Left lung (tissue), 4 donors: ENCODE measurements at regions not wholly inside any gene's neighbourhood (a gene's known extent, or its start where the extent isn't known, plus 50 kb on each side); places are given as distances from the start of the nearest gene placed in this dataset.

Experiments
- ATAC-seq: fragments of 200-7000 bp; cut with Tn5 transposase; one replicate; pipeline ENCODE4 v1.9.1; 2020; ENCODE audit warnings: moderate library complexity
- DNase-seq, 4 donors: peaks; one replicate each; pipeline ENCODE4 v3.0.0-alpha.2; 2013 to 2020
- H3K27ac ChIP-seq, 2 donors: fragments of 200-600 bp; sonication (generic) in 1 of 2; one replicate each; pipeline versions ENCODE4 v1.5.0 to v1.8.0; 2020 to 2021
- H3K27me3 ChIP-seq, 2 donors: fragments of 200-600 bp; sonication (generic) in 1 of 2; one replicate each; pipeline versions ENCODE4 v1.5.0 to v1.8.0; 2020 to 2021
- H3K36me3 ChIP-seq, 2 donors: fragments of 200-600 bp; sonication (generic) in 1 of 2; one replicate each; pipeline versions ENCODE4 v1.5.0 to v1.8.0; 2020 to 2021
- H3K4me1 ChIP-seq, 2 donors: fragments of 200-600 bp; one replicate each; pipeline ENCODE4 v1.8.0; 2021
- H3K4me3 ChIP-seq, 2 donors: fragments of 200-600 bp; sonication (generic) in 1 of 2; one replicate each; pipeline versions ENCODE4 v1.5.0 to v1.8.0; 2020 to 2021; ENCODE audit warnings: mild to moderate bottlenecking in 1 of 2
- H3K9me3 ChIP-seq, 2 donors: fragments of 200-600 bp; sonication (generic) in 1 of 2; one replicate each; pipeline versions ENCODE4 v1.5.0 to v1.8.0; 2020 to 2021
- intact Hi-C, 2 donors: fragments of 100-400 bp; cut with DNase I; formaldehyde crosslinking; loops; one replicate each; pipeline versions ENCODE4 v1.11.2 to v1.14.2; 2022
- TF ChIP-seq, protein P1 (sequence below), 2 donors: fragments of 200-600 bp; sonication (generic) in 1 of 2; IDR thresholded peaks; one replicate each; pipeline versions ENCODE4 v1.5.0 to v1.8.0; 2021; ENCODE audit warnings: antibody characterized with exemption in 2 of 2
- donor health status: DM: no; HTN: yes; CAD: no.
- donor health status: DM: no; HTN: no; CAD: no.

DNA sequence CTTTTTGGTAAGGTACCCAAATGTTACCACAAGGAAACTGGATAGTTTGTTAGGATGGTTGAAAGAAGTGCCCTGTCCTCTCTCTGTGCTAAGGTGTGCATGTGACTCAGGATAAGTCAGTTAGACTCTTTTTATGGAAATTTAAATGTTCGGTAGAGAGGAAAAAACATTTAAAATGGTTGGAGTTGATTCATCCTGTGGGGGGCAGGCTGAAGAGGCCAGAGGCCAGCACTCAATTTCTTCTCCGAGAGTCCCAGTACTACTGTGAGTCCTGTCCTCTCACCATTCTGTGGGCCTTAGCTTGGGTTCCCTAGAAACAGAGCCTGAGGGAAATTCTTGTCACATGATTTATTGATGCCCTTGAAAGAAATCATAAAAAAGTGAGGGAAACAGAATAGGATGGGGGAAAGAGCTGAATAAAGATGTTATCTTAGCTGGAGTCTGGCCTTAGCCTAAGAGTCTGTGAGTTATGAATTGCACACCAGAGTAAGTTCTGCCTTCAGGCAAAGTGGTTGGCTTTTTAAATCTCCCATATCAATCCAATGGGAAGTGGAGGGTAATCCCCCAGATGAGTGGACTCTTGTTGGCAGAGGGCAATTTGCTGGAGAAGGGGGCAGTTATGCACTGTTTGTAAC, 106.5 kb upstream of the GALNT15 start:
- ATAC-seq (no peak), DNase-seq (no peak)
- no peak overlapping the region for H3K27ac ChIP-seq
- peaks cover 6 to 9% of the 10 kb centered on the region in 2 donors for H3K4me1 ChIP-seq
- TF ChIP-seq, protein P1, sequence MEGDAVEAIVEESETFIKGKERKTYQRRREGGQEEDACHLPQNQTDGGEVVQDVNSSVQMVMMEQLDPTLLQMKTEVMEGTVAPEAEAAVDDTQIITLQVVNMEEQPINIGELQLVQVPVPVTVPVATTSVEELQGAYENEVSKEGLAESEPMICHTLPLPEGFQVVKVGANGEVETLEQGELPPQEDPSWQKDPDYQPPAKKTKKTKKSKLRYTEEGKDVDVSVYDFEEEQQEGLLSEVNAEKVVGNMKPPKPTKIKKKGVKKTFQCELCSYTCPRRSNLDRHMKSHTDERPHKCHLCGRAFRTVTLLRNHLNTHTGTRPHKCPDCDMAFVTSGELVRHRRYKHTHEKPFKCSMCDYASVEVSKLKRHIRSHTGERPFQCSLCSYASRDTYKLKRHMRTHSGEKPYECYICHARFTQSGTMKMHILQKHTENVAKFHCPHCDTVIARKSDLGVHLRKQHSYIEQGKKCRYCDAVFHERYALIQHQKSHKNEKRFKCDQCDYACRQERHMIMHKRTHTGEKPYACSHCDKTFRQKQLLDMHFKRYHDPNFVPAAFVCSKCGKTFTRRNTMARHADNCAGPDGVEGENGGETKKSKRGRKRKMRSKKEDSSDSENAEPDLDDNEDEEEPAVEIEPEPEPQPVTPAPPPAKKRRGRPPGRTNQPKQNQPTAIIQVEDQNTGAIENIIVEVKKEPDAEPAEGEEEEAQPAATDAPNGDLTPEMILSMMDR (IDR thresholded peaks at IDR 0.05): no peak
- intact Hi-C loops: no loop called here
- no peaks in the 10 kb centered on the region for H3K9me3 ChIP-seq
- no peaks in the 10 kb centered on the region for H3K27me3 ChIP-seq
- H3K36me3 ChIP-seq: no peaks in the 10 kb centered on the region
- no peak overlapping the region for H3K4me3 ChIP-seq

DNA sequence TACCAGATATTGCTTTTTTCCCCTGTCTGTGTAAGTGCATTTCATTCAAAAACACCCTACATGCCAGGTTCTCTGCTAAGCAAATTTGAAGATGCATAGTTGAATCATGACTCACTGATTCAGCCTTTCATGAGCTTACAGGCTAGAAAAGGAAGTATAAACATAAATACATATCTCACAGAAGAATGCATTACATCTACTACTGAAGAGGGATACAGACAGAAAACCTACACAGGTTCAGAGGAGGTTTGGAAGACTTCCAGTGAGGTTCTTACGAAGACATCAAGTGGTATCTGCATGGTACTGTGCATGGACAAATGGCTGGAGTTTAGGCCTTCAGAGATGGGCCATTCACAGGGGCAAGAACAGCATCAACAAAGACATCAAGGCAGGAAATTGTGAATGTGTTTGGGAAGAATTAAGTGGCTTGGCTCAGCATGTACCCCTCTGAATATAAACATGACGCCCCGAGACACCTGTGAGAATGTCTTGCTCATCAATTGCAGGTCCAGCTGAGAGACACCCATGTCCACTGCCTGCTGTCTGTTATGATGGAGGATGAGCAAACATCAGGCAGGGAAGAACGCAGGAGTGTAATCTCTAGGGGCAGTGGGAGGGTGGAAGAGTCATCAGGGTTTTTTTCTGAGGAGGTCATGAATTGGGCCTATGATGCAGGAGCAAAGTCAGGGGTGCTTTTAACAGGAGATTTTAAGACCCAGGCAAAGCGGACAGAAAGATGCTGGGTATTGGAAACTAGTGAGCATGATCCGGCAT, 105.1 kb upstream of the GALNT15 start:
- intact Hi-C loops: no loop called here

DNA sequence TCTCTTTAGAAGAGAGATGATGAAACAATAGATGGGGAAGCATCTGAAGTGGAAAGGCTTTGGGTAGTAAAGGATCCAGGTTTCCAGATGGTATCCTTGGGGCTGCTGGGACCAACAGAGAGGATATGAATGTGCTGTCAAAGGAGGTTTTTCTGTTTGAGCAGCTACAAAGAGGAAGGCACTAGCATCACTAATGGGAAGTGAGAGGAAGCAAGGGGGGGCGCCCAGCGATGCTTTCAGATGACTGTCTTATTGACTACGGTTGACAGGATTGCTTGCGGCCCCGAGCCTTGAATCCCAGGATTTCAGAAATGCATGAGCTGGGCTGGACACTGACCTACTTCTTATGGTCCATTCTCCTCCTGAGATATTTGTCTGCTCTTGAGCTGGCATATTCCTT, 103.8 kb upstream of the GALNT15 start:
- DNase-seq (peak in 1 of 4 donors; percentile 54), ATAC-seq (no peak)
- no peaks in the 10 kb centered on the region for H3K27me3 ChIP-seq
- peaks cover 0 to 6% of the 10 kb centered on the region in 2 donors for H3K4me1 ChIP-seq
- H3K27ac ChIP-seq: no peak overlapping the region
- no peak overlapping the region for H3K4me3 ChIP-seq
- TF ChIP-seq, protein P1 (IDR thresholded peaks at IDR 0.05): no peak
- H3K36me3 ChIP-seq: no peaks in the 10 kb centered on the region
- intact Hi-C loops: no loop called here
- no peaks in the 10 kb centered on the region for H3K9me3 ChIP-seq

More for the DNA sequence above, 105.1 kb upstream of the GALNT15 start:
- Histone ChIP-seq H3K9me3 (no peaks in the 10 kb centered on the region), H3K27me3 (no peaks in the 10 kb centered on the region), H3K27ac (no peak overlapping the region), H3K4me1 (peaks cover 6 to 9% of the 10 kb centered on the region in 2 donors), H3K36me3 (no peaks in the 10 kb centered on the region), H3K4me3 (no peak overlapping the region)
- DNase-seq (no peak), ATAC-seq (peak; percentile 73)
- TF ChIP-seq, protein P1 (IDR thresholded peaks at IDR 0.05): no peak

DNA sequence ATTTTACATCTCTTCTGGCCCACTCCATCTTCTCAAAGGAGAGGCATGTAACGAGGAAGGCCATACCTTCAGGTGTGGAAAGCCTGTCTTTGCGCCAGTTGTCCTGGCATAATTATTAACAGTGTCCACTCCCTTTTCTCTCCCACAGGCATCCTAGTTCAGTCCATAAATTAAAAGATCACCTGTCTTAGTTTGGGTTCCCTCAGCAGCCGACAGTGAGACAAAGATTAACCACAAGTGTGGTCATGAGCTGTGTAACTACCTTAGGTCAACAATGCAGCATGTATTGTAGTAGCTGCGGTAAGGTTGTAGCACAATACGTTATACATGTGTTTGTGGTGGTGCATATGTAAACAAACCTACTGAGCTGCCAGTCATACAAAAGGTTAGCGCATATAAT, 103.3 kb upstream of the GALNT15 start:
- TF ChIP-seq, protein P1 (IDR thresholded peaks at IDR 0.05): no peak
- peak; percentile 51 for ATAC-seq
- peaks cover 0 to 6% of the 10 kb centered on the region in 2 donors for H3K4me1 ChIP-seq
- H3K27ac ChIP-seq: no peak overlapping the region
- H3K9me3 ChIP-seq: no peaks in the 10 kb centered on the region
- H3K36me3 ChIP-seq: no peaks in the 10 kb centered on the region
- DNase-seq: no peak
- H3K4me3 ChIP-seq: no peak overlapping the region
- intact Hi-C loops: no loop called here
- no peaks in the 10 kb centered on the region for H3K27me3 ChIP-seq

DNA sequence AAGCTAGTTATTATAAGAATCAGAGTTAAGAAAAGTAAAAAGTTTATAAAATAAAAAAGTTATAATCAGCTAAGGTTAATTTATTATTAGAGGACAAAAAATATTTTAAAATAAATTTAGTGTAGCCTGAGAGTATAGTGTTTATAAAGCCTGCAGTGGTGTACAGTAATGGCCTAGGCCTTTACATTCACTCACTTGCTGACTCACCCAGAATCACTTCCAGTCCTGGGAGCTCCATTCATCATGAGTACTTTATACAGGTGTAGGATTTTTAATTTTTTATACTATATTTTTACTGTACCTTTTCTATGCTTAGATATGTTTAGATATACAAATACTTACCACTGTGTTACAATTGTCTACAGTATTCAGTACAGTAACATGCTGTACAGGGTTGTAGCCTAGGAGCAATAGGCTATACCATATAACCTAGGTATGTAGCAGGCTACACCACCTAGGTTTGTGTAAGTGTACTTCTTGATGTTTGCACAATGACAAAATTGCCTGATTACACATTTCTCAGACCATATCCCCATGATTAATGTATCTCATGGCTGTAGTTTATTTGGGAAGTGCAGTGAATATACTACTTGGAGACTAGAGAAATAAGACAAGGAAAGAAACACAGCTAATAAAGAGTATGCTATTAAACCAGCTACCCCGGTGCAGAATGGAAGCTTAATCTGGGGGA, 101.9 kb upstream of the GALNT15 start:
- H3K4me3 ChIP-seq: no peak overlapping the region

More for the DNA sequence above, 101.9 kb upstream of the GALNT15 start:
- intact Hi-C loops: no loop called here
- Histone ChIP-seq H3K27ac (no peak overlapping the region), H3K36me3 (no peaks in the 10 kb centered on the region), H3K27me3 (no peaks in the 10 kb centered on the region), H3K4me1 (peaks cover 0 to 6% of the 10 kb centered on the region in 2 donors), H3K9me3 (peaks cover 0 to 6% of the 10 kb centered on the region in 2 donors)
- peak; percentile 36 for ATAC-seq
- TF ChIP-seq, protein P1 (IDR thresholded peaks at IDR 0.05): no peak
- no peak for DNase-seq
